ENCODE measurements at regions not wholly inside any gene's neighbourhood (a gene's known extent, or its start where the extent isn't known, plus 50 kb on each side); places are given as distances from the start of the nearest gene placed in this dataset.

DNA sequence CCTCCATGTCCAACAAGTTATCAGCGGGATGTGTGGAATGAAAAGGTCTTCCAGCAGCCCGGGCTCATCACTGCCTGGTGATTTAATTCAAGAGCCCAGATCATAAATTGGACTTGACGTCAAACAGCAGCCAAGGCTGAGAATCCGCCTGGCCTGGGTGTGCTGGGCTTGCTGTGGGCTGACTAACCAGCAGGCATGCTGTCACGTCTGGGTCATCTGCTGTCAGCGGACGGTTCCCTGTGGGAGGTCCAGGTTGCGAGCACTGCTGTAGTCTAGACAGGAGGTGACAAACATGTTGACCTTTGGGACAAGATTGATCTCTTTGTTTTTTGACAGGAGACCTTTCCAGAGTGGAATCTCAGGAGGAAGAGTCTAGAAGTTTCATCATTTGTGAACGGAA is 289.7 kb downstream of the OSTF1 start:
- Histone ChIP-seq H3F3A (replicated peaks; ENCODE audit: low read depth) (no peaks in the 10 kb centered on the region), H4K20me1 (replicated peaks; ENCODE audit: insufficient read depth) (no peaks in the 10 kb centered on the region), H3K4me3 (no peak overlapping the region), H3K27me3 (ENCODE audit: insufficient read depth) (no peaks in the 10 kb centered on the region), H3K4me2 (no peak overlapping the region), H3K4me1 (ENCODE audit: insufficient read depth) (no peaks in the 10 kb centered on the region), H3K9me2 (ENCODE audit: insufficient read depth) (peaks cover 7% of the 10 kb centered on the region; the same call in 1 of the 2 replicates), H3K27ac (ENCODE audit: low read depth) (no peak overlapping the region), H2AFZ (no peak overlapping the region), H3K79me2 (replicated peaks; ENCODE audit: insufficient read depth) (no peaks in the 10 kb centered on the region), H3K36me3 (ENCODE audit: insufficient read depth) (0 out of 2 replicates have a peak, but pooled peaks cover 6% of the 10 kb centered on the region)
- Mint-ChIP-seq H3K9me3 (peaks cover 9% of the 10 kb centered on the region), H3K27me3 (ENCODE audit: insufficient read depth, low read depth, poor library complexity) (no peaks in the 10 kb centered on the region), H3K4me1 (peaks cover 3% of the 10 kb centered on the region; the same call in 1 of the 3 replicates), H3K27ac (no peak overlapping the region), H3K36me3 (ENCODE audit: low read depth) (peaks cover 10% of the 10 kb centered on the region), H3K4me3 (no peak overlapping the region)
- TF ChIP-seq JUNB (IDR thresholded peaks at IDR 0.05; ENCODE audit: unreplicated experiment) (no peak), ZNF462 (CRISPR knock-in tag; IDR thresholded peaks at IDR 0.05) (no peak), POLR2AphosphoS5 (IDR thresholded peaks at IDR 0.05; ENCODE audit: low read depth) (no peak), EZH2phosphoT487 (IDR thresholded peaks at IDR 0.05; ENCODE audit: unreplicated experiment) (no peak), REST (IDR thresholded peaks at IDR 0.05; ENCODE audit: unreplicated experiment) (no peak), ZNF331 (CRISPR knock-in tag; IDR thresholded peaks at IDR 0.05; ENCODE audit: low read depth) (no peak), STAT1 (IDR thresholded peaks at IDR 0.05; ENCODE audit: unreplicated experiment) (no peak), CREB1 (CRISPR knock-in tag; IDR thresholded peaks at IDR 0.05; ENCODE audit: low read depth) (no peak), NANOG (IDR thresholded peaks at IDR 0.05; ENCODE audit: borderline replicate concordance) (no peak), ETS1 (IDR thresholded peaks at IDR 0.05) (no peak), ZNF114 (CRISPR knock-in tag; IDR thresholded peaks at IDR 0.05) (no peak), EZH2 (IDR thresholded peaks at IDR 0.05; ENCODE audit: low read depth, unreplicated experiment) (no peak), CTCF (conservative IDR thresholded peaks at IDR 0.05; ENCODE audit: low read depth in 2 of 2) (no peak)
- ATAC-seq (no peak), DNase-seq (ENCODE audit: low spot score) (no peak)
